Progenitor cell of endocrine pancreas (in vitro differentiated cells): ENCODE measurements at regions not wholly inside any gene's neighbourhood (a gene's known extent, or its start where the extent isn't known, plus 50 kb on each side); places are given as distances from the start of the nearest gene placed in this dataset.

Experiments
- DNase-seq: peaks from one replicate; pipeline ENCODE4 v3.0.0; 2021; ENCODE audit warnings: low spot score; ENCODE audit not compliant: unreplicated experiment
- H3K27ac Mint-ChIP-seq: 2 replicates; pipeline ENCODE4 v1.8.0; 2021; ENCODE audit warnings: mild to moderate bottlenecking, moderate library complexity, mixed read lengths
- H3K27me3 Mint-ChIP-seq: 2 replicates; pipeline ENCODE4 v1.8.0; 2021; ENCODE audit warnings: mixed read lengths
- H3K36me3 Mint-ChIP-seq: 2 replicates; pipeline ENCODE4 v1.8.0; 2022; ENCODE audit warnings: mixed read lengths; ENCODE audit not compliant: insufficient read depth
- H3K4me1 Mint-ChIP-seq: 2 replicates; pipeline ENCODE4 v1.8.0; 2021; ENCODE audit warnings: low read depth, mixed read lengths
- H3K4me3 Mint-ChIP-seq: 2 replicates; pipeline ENCODE4 v1.8.0; 2021; ENCODE audit warnings: low read depth, mild to moderate bottlenecking, moderate library complexity, mixed read lengths
- H3K9me3 Mint-ChIP-seq: 2 replicates; pipeline ENCODE4 v1.8.0; 2021; ENCODE audit warnings: low read depth, mixed read lengths
- TF ChIP-seq, protein P1 (sequence below): fragments of 200-600 bp; sonication (generic); IDR thresholded peaks from one replicate; pipeline ENCODE4 v1.5.0; 2021; ENCODE audit warnings: antibody characterized with exemption, mild to moderate bottlenecking; ENCODE audit not compliant: unreplicated experiment

DNA sequence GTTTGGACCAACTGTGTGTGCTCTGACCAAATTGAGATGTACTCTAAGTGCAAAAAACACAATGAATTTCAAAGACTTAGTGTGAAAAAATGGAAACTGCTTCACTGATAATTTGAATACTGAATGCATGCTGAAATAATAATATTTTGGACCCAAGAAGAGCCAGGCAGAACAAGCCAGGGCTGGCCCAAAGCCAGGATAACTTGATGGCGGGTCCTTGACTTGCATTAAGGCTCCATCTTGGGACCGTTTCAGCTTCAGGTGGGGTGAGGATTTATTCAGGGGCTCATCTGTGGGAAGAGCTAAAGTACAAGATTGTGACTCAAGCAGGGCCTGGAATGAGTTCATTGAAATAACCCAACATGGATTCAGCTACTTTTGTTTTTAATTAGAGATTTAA lies 921.9 kb downstream of the QKI start:
- Mint-ChIP-seq H3K4me1 (no peaks in the 10 kb centered on the region), H3K36me3 (no peaks in the 10 kb centered on the region)
- TF ChIP-seq, protein P1, sequence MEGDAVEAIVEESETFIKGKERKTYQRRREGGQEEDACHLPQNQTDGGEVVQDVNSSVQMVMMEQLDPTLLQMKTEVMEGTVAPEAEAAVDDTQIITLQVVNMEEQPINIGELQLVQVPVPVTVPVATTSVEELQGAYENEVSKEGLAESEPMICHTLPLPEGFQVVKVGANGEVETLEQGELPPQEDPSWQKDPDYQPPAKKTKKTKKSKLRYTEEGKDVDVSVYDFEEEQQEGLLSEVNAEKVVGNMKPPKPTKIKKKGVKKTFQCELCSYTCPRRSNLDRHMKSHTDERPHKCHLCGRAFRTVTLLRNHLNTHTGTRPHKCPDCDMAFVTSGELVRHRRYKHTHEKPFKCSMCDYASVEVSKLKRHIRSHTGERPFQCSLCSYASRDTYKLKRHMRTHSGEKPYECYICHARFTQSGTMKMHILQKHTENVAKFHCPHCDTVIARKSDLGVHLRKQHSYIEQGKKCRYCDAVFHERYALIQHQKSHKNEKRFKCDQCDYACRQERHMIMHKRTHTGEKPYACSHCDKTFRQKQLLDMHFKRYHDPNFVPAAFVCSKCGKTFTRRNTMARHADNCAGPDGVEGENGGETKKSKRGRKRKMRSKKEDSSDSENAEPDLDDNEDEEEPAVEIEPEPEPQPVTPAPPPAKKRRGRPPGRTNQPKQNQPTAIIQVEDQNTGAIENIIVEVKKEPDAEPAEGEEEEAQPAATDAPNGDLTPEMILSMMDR = no peak

DNA sequence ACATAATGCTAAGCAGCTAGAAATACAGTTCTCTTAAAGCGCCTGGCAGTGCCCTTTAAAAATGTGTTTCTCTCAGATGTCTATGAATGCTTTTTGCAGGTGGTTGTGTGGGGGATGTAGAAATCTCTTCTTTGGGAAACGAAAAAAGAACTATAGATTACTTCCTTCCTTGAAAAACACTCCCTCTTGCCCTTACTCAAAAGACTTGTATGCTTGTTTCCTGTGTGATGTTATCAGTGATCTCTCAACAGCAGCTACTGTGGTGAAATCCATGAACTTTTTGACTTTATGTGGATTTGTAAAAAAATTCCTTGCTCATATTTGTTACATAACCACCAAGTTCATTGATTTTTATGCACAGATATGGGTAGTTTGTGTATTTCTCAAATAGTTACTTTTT lies 916.5 kb downstream of the QKI start:
- H3K4me3 Mint-ChIP-seq = no peak overlapping the region
- no peaks in the 10 kb centered on the region for H3K27me3 Mint-ChIP-seq
- DNase-seq = no peak
- no peak overlapping the region for H3K27ac Mint-ChIP-seq
- H3K36me3 Mint-ChIP-seq = no peaks in the 10 kb centered on the region
- H3K9me3 Mint-ChIP-seq = no peaks in the 10 kb centered on the region
- TF ChIP-seq, protein P1 = no peak
- H3K4me1 Mint-ChIP-seq = no peaks in the 10 kb centered on the region

More for the DNA sequence above, 921.9 kb downstream of the QKI start:
- Mint-ChIP-seq H3K27me3 (no peaks in the 10 kb centered on the region), H3K4me3 (no peak overlapping the region), H3K27ac (no peak overlapping the region), H3K9me3 (no peaks in the 10 kb centered on the region)
- no peak for DNase-seq

DNA sequence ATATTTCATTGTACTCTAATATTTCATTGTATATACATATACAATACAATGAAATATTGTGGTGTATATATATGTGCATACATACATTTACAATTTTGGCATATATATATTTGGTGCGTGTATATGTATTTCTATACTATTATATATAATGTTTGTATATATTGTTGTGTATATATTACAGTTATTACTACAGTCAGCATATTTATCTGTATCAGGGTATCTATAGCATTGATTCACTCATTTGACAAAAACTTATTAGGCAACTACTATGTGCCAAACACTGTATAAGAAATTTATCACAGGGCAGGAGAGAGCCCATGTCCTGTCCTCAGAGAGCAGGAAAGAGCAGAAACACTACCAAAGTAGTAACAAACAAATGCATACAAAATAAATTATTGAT lies 910.6 kb downstream of the QKI start:
- no peaks in the 10 kb centered on the region for H3K27me3 Mint-ChIP-seq
- H3K4me1 Mint-ChIP-seq = peaks cover 7% of the 10 kb centered on the region
- H3K9me3 Mint-ChIP-seq = peaks cover 5% of the 10 kb centered on the region
- H3K4me3 Mint-ChIP-seq = no peak overlapping the region
- DNase-seq = no peak
- no peaks in the 10 kb centered on the region for H3K36me3 Mint-ChIP-seq
- no peak overlapping the region for H3K27ac Mint-ChIP-seq
- TF ChIP-seq, protein P1 = no peak

DNA sequence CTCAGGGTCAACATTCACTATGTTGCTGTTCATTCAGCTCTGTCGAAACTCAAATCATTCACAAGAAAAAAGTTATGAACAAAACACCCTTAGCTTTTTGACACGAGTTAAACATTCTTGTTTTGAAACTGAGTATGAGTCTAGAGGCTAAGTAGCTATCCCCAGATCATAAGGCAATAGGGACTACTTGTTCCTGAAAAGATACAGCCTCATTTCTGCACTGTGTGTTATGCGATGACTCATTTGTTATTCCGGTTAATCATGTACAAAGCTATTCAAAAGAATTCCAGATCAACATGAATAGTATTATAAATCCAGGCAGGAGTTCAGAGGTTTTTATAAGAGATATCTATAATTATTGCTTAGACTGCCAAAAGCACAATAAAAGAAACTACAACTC lies 908.0 kb downstream of the QKI start:
- Mint-ChIP-seq H3K9me3 (peaks cover 7% of the 10 kb centered on the region), H3K27me3 (no peaks in the 10 kb centered on the region), H3K27ac (no peak overlapping the region), H3K4me3 (no peak overlapping the region), H3K36me3 (no peaks in the 10 kb centered on the region), H3K4me1 (peaks cover 7% of the 10 kb centered on the region)
- DNase-seq = no peak
- TF ChIP-seq, protein P1 = no peak

DNA sequence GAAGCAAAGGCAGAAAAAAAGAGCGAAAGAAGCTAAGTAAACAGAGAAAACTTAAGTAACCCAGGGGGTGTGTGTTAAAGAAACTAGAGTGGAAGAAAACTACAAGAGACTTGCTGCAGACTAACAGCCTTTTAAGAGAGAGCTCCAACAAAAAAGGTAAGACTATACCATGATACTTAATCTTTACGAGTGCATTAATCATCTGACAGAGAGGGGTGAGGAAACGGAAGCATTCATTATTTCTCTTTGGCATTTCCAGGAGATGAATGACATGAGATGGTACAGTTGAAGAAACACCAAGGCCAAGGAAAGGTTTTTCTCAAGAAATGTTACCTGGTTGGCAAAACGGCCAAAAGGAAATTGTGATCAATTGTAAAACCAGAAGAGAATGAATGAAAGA lies 906.8 kb downstream of the QKI start:
- Mint-ChIP-seq H3K36me3 (no peaks in the 10 kb centered on the region), H3K4me1 (peaks cover 7% of the 10 kb centered on the region), H3K27ac (no peak overlapping the region), H3K4me3 (no peak overlapping the region), H3K9me3 (peaks cover 7% of the 10 kb centered on the region), H3K27me3 (no peaks in the 10 kb centered on the region)
- no peak for DNase-seq
- TF ChIP-seq, protein P1 = no peak
